GM18508 (cell line): ENCODE measurements at regions not wholly inside any gene's neighbourhood (a gene's known extent, or its start where the extent isn't known, plus 50 kb on each side); places are given as distances from the start of the nearest gene placed in this dataset.

Experiments
- ATAC-seq: cut with Tn5 transposase; IDR thresholded peaks from one replicate; pipeline ENCODE4 v1.9.1; 2021; ENCODE audit warnings: moderate number of reproducible peaks; ENCODE audit not compliant: insufficient read depth, unreplicated experiment

DNA sequence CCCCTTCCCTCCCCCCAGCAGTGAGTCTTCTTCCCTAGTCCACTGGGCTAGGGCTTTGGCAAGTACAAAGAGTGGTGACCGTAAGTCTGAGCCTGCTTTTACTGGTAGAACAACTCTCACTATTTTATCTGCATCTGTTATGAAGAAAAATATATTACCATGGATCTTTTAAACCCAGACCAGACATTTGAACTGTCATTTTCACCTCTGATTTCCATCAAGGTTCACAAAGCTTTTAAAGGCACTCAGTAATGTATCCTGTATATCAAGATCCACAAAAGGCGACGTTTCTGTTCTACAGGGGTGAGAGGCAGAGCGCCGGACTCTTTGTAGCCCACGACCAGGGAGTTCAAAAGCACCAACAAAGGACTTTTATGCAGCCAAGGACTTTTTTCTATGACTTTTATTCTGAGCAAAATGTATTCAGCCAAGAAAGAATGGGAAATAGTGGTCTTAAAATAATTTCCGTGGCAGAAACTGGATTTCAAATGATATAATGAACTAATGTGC is 388.3 kb downstream of the ANXA1 start:
- no peak for ATAC-seq

- ATAC-seq: peak; percentile 57
Measured at GRCh38 chr9:73541923-73542322, 390.3 kb downstream of the ANXA1 start.

DNA sequence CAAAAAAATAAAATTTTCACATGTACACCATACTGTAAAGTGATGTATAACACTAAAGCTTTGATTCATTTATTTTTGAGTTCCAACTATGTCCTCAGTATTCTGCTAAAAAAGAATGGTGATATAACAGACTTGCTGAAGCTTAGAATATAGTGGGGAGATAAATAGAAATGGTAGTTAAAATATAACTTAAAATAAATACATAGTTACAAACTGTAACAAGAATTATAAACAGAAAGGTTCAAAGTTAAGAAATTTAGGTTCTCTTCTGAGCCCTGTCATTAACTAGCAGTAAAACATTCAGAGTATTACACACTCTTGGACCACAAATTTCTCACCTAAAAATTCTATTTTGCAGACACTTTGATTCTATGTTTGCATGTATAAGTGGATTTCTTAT is 392.1 kb downstream of the ANXA1 start:
- no peak for ATAC-seq

DNA sequence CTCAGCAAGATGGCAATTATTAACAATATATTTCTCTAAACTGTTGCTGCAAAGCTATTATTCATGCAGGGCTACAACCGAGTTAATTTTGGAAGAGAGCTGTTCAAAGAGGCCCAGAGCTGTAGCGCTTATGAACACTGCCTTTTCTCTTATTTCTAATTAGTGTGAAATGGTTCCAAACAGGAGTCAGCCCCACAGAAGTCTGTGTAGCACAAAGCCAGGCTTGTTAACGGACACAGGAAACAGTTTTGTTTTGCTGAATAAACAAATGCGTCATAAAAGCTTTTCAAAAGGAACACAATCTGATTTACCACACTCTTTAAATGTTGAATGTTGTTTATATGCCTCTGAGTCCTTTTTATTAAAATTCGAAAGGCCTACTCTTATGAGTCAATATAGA is 396.5 kb downstream of the ANXA1 start:
- no peak for ATAC-seq

DNA sequence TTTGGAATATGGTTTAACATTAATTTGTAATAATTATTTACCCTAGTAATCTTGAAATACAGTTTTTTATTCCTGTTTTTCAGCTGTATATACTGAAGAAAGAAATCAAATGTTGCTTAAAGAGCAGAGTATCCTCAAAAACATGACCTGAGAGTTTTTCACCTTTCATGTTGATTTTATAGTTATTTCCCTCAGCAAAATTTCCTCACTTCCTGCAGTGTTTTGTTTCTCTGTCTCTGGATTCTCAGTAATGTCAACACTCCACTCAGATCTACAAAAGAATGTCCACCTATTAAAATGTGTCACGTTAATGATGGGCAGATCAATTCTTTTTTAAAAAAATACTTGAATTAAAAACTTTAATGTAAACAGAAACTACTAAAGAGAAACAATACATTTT is 398.3 kb downstream of the ANXA1 start:
- no peak for ATAC-seq

GRCh38 chr9:73553295-73553694 is 401.6 kb downstream of the ANXA1 start:
- no peak for ATAC-seq

DNA sequence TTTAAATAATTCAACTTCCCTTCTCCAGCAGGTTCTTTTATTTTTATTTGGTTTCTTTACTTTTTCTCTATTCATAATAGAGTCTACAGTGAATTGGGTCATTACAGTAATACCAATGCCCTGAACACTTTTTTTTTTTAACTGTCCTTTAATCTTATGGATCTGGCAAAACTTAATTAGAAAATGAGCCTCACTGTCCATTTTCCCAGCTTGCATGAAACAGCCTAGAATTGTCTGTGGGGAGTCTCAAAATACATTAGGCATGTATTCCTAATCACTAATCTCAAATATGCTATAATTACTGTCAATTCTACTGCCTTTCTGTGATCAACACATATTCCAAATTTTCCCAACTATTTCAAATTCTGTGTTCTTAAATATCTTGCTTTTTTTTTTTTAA is 406.8 kb downstream of the ANXA1 start:
- ATAC-seq: no peak

GRCh38 chr9:73565026-73565425 is 413.4 kb downstream of the ANXA1 start:
- no peak for ATAC-seq

DNA sequence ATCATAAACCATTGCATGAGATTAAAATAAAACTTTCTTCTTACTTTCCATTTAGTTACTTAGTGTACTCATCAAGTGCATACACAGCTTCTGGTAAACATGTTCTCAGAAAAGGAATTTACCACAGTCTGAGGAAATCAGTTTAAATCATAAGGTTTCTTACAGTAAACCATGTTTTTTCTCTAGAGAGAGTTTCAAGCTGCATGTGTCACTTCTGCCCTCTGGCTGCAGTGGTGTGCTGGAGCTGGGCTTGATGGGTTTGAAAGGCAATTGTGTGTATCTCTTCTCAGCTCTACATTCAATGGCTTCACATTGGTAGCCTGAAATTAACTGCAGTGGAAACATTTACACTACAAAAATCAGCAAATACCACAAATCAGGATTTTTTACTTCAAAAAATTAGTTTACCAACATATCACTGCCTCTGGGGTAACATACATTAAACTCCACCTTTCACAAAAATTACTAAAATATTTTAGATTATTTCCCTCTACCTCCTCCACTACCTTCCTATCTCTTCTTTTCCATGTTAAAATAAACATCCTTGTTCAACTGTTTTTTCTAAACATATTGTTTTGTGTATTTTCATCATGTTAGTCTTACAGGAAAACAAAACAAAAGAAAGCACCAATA is 414.3 kb downstream of the ANXA1 start:
- no peak for ATAC-seq

GRCh38 chr9:73566627-73567026 is 415.0 kb downstream of the ANXA1 start:
- no peak for ATAC-seq

- ATAC-seq: no peak
Measured at GRCh38 chr9:73573235-73573634, 421.6 kb downstream of the ANXA1 start.

GRCh38 chr9:73575101-73576060 is 423.7 kb downstream of the ANXA1 start:
- no peak for ATAC-seq

DNA sequence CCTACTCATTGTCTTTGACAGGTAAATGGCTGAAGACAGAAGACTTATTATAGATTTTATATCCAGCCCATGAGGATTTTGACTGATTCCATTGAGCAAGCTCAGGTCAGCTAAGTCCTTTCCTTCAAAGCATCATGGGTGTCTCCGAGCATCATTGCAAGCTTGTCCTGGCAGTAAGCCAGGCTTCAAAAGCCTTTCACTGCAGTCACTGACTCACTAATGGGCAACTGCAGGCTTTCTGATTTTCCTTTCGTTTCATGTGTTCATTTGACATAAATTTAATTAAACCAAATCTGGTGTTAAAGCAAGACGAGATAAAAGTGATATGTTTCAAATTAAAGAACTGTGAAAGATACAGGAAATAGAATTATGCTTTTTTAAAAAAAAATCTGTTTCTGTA is 426.2 kb downstream of the ANXA1 start:
- ATAC-seq: no peak

DNA sequence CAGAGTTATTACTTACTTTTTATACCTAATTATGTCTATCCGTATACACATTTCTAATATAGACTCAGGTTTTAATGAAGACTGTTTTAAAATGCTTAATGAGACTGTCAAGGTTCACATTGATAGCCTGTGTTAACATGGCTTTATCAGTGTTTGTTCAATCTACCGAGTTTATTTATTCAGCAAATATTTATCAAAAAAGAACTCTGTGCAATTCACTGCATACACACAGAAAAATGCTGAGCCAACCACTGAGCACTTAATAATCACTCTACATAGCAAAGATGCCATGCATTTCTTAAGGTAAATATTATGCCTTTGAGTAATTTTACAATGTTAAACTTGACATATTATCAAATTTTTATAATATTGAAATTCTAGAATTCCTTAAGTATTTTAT is 428.2 kb downstream of the ANXA1 start:
- no peak for ATAC-seq

DNA sequence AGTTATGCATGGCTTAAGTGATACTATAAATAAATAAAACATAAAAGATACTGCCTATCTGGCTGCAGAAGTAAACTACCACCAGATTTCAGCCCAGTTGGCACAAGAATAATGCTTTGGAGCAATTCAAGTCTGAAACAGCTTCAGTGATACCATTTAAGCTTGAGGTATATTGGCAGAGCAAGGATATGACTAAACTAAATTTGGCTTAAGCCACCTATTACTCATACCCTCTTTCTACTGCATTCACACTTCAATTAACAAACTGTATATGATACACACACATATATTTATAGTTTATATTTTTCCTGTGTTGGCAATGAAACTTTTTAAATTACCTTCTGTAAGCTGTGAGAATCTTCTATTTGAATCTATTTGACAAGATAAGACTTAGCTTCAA is 431.9 kb downstream of the ANXA1 start:
- no peak for ATAC-seq

- no peak for ATAC-seq
Measured at GRCh38 chr9:73595036-73595545, 443.4 kb downstream of the ANXA1 start.

DNA sequence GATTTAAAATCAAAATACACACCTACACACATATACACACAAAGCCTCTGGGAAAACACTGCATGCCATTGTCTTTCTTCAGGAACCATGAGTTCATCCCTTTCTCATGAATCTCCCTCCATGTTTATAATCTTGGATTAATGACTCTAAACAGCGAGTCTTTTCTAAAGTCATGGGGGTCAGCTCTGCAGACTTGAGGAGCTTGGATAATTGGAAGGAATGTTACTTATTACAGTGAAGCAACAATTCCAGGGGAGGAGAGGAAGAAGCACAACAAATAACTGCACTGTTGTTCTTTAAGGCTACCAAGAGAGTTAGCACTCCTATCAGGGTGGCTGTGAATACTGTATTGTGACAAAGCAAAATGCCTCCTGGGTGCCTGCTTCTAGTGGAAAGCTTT is 444.7 kb downstream of the ANXA1 start:
- no peak for ATAC-seq

- no peak for ATAC-seq
Measured at GRCh38 chr9:73597039-73597438, 445.4 kb downstream of the ANXA1 start.

DNA sequence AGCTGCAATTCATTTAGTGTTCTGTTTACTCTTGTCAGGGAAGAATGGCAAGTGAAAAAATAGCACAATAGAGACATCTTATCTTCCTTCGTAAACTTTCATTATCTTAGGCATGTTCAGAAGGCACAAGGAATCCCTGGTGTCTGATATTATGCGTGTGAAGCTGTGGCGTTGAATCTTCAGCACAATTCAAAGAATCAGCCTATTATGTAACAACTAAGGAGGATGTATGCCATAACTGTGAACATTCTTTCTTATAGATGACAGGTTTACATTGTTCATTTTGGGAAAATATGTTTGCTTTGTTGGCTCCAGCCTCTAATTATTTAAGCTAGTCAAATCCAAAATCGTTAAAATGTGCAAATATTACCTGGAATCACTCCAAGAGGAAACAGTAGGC is 446.1 kb downstream of the ANXA1 start:
- ATAC-seq: no peak

GRCh38 chr9:73609381-73609780 is 457.7 kb downstream of the ANXA1 start:
- ATAC-seq: no peak

- ATAC-seq: no peak
Measured at GRCh38 chr9:73611032-73611431, 459.4 kb downstream of the ANXA1 start.
